ACHN (cell line): ENCODE measurements at regions not wholly inside any gene's neighbourhood (a gene's known extent, or its start where the extent isn't known, plus 50 kb on each side); places are given as distances from the start of the nearest gene placed in this dataset.
"Not testable (repeated sequence)": the region's sequence is repeated elsewhere in the genome, so short reads cannot be mapped to it uniquely, and the experiment has no call there.

ENCODE experiments used
- DNase-seq: peaks from one replicate; pipeline ENCODE4 v3.0.0-alpha.2; 2015
- in situ Hi-C: cut with HindIII; loops from 2 replicates; pipeline ENCODE4 v1.10.0; 2017; ENCODE audit warnings: low sequenced_read_pairs, low pct_ligation_motif_present, low pct_unique_long_range_greater_than_20kb

DNA sequence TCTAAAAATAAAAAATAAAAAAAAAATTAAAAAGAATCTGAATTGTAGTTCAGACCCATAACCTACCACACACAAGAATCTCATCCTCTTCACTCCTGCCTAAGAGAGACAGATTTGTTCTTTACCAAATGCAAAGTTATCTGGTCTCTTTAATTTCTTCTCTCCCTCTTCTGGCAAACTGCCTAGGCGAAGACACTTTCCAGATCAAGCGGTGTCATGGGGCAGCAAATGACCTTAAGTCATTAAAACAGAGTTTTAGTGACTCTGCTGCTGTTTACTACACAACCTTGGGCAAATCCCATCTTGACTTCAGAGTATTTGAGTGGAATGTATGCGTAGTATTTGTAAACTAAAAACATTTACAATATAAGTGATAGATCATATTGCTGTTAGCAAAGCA, 60.9 kb upstream of the NID2 start:
- in situ Hi-C loops, result no loop called here
- no peak for DNase-seq

- in situ Hi-C loops, result no loop called here
- DNase-seq, result no peak
Observed at GRCh38 chr14:52125885-52126284, 57.0 kb upstream of the NID2 start.

GRCh38 chr14:52124791-52125684, 56.2 kb upstream of the NID2 start:
- in situ Hi-C loops, result no loop called here
- no peak for DNase-seq

- DNase-seq, in situ Hi-C loops: not testable (repeated sequence)
Observed at GRCh38 chr14:52122163-52122562, 53.3 kb upstream of the NID2 start.

GRCh38 chr14:52121441-52121840, 52.6 kb upstream of the NID2 start:
- no peak for DNase-seq
- in situ Hi-C loops, result no loop called here

GRCh38 chr14:52119030-52119429, 50.2 kb upstream of the NID2 start:
- no peak for DNase-seq
- in situ Hi-C loops, result no loop called here
